ENCODE measurements at regions not wholly inside any gene's neighbourhood (a gene's known extent, or its start where the extent isn't known, plus 50 kb on each side); places are given as distances from the start of the nearest gene placed in this dataset.

- Histone ChIP-seq H3K27ac (ENCODE audit: low read depth, low read length) (no peak overlapping the region), H3K4me2 (ENCODE audit: low read length) (no peak overlapping the region), H3F3A (ENCODE audit: control insufficient read depth, insufficient read depth) (0 out of 2 replicates have a peak, but pooled peaks cover 2% of the 10 kb centered on the region), H3K9me3 (ENCODE audit: control insufficient read depth, insufficient read depth, low read length) (no peaks in the 10 kb centered on the region), H3K79me2 (ENCODE audit: control insufficient read depth, low read length) (no peaks in the 10 kb centered on the region), H3K9me2 (replicated peaks; ENCODE audit: control insufficient read depth, low read length) (no peaks in the 10 kb centered on the region), H3K27me3 (ENCODE audit: control insufficient read depth, low read length) (no peaks in the 10 kb centered on the region), H3K4me1 (ENCODE audit: control insufficient read depth, low read length) (peaks cover 20% of the 10 kb centered on the region), H3K36me3 (ENCODE audit: control insufficient read depth, low read length) (no peaks in the 10 kb centered on the region), H4K20me1 (ENCODE audit: control insufficient read depth, insufficient read depth, low read depth, low read length) (no peaks in the 10 kb centered on the region), H3K4me3 (ENCODE audit: low read length) (no peak overlapping the region)
- TF ChIP-seq EZH2phosphoT487 (IDR thresholded peaks at IDR 0.05; ENCODE audit: borderline replicate concordance, low read length) (no peak), CTCF (IDR thresholded peaks at IDR 0.05; ENCODE audit: low read depth, low read length, poor library complexity, severe bottlenecking) (no peak)
These were observed 196.9 kb upstream of the BANK1 start for GRCh38 chr4:101593666-101594065.

- Histone ChIP-seq H3K9me3 (ENCODE audit: control insufficient read depth, insufficient read depth, low read length) (peaks cover 6% of the 10 kb centered on the region; the same call in 1 of the 2 replicates), H3K9me2 (replicated peaks; ENCODE audit: control insufficient read depth, low read length) (no peaks in the 10 kb centered on the region), H4K20me1 (ENCODE audit: control insufficient read depth, insufficient read depth, low read depth, low read length) (no peaks in the 10 kb centered on the region), H3K27me3 (ENCODE audit: control insufficient read depth, low read length) (no peaks in the 10 kb centered on the region), H3F3A (ENCODE audit: control insufficient read depth, insufficient read depth) (no peaks in the 10 kb centered on the region), H3K4me2 (ENCODE audit: low read length) (no peak overlapping the region), H3K36me3 (ENCODE audit: control insufficient read depth, low read length) (no peaks in the 10 kb centered on the region), H3K4me3 (ENCODE audit: low read length) (no peak overlapping the region), H3K27ac (ENCODE audit: low read depth, low read length) (no peak overlapping the region), H3K79me2 (ENCODE audit: control insufficient read depth, low read length) (no peaks in the 10 kb centered on the region), H3K4me1 (ENCODE audit: control insufficient read depth, low read length) (no peaks in the 10 kb centered on the region)
- TF ChIP-seq CTCF (IDR thresholded peaks at IDR 0.05; ENCODE audit: low read depth, low read length, poor library complexity, severe bottlenecking) (no peak), EZH2phosphoT487 (IDR thresholded peaks at IDR 0.05; ENCODE audit: borderline replicate concordance, low read length) (no peak)
These were observed 206.2 kb upstream of the BANK1 start for GRCh38 chr4:101584306-101584705.

GRCh38 chr4:101563126-101563525 is 215.8 kb upstream of the PPP3CA start:
- Histone ChIP-seq H3K79me2 (ENCODE audit: control insufficient read depth, low read length) (no peaks in the 10 kb centered on the region), H3K4me1 (ENCODE audit: control insufficient read depth, low read length) (no peaks in the 10 kb centered on the region), H3K4me3 (ENCODE audit: low read length) (no peak overlapping the region), H4K20me1 (ENCODE audit: control insufficient read depth, insufficient read depth, low read depth, low read length) (no peaks in the 10 kb centered on the region), H3K36me3 (ENCODE audit: control insufficient read depth, low read length) (no peaks in the 10 kb centered on the region), H3K9me2 (replicated peaks; ENCODE audit: control insufficient read depth, low read length) (no peaks in the 10 kb centered on the region), H3K27ac (ENCODE audit: low read depth, low read length) (no peak overlapping the region), H3K4me2 (ENCODE audit: low read length) (no peak overlapping the region), H3K9me3 (ENCODE audit: control insufficient read depth, insufficient read depth, low read length) (no peaks in the 10 kb centered on the region; the same call in 1 of the 2 replicates), H3F3A (ENCODE audit: control insufficient read depth, insufficient read depth) (no peaks in the 10 kb centered on the region), H3K27me3 (ENCODE audit: control insufficient read depth, low read length) (no peaks in the 10 kb centered on the region)
- TF ChIP-seq CTCF (IDR thresholded peaks at IDR 0.05; ENCODE audit: low read depth, low read length, poor library complexity, severe bottlenecking) (no peak), EZH2phosphoT487 (IDR thresholded peaks at IDR 0.05; ENCODE audit: borderline replicate concordance, low read length) (no peak)
